SK-N-SH treated with all-trans-retinoic acid at 6 μM for 48 hours (cell line): ENCODE measurements at regions not wholly inside any gene's neighbourhood (a gene's known extent, or its start where the extent isn't known, plus 50 kb on each side); places are given as distances from the start of the nearest gene placed in this dataset.

ENCODE experiments used
- PATZ1 ChIP-seq: fragments of 250-450 bp; sonication (Bioruptor Pico); IDR thresholded peaks from 2 replicates; pipeline ENCODE4 v1.8.0; 2020; ENCODE audit warnings: mild to moderate bottlenecking, moderate library complexity, borderline replicate concordance
- PPARA ChIP-seq: fragments of 250-450 bp; sonication (Bioruptor Pico); IDR thresholded peaks from 2 replicates; pipeline ENCODE4 v1.5.0; 2020; ENCODE audit warnings: mild to moderate bottlenecking, borderline replicate concordance
- SNAI2 ChIP-seq: fragments of 250-450 bp; sonication (Bioruptor Pico); IDR thresholded peaks from 2 replicates; pipeline ENCODE4 v1.5.0; 2020; ENCODE audit warnings: mild to moderate bottlenecking, moderate library complexity
- ZC3H10 ChIP-seq: fragments of 250-450 bp; sonication (Bioruptor Pico); IDR thresholded peaks from 2 replicates; pipeline ENCODE4 v1.5.1; 2021; ENCODE audit warnings: mild to moderate bottlenecking, moderate library complexity
- ZFP3 ChIP-seq: fragments of 250-450 bp; sonication (Bioruptor Pico); IDR thresholded peaks from 2 replicates; pipeline ENCODE4 v1.5.0; 2020; ENCODE audit warnings: mild to moderate bottlenecking, moderate library complexity
- ZFP30 ChIP-seq: fragments of 450-650 bp; formaldehyde crosslinking; IDR thresholded peaks from 2 replicates; pipeline ENCODE4 v1.5.0; 2022; ENCODE audit warnings: mild to moderate bottlenecking, moderate library complexity
- TF ChIP-seq, protein P1 (sequence below): fragments of 250-450 bp; sonication (Bioruptor Pico); IDR thresholded peaks from 2 replicates; pipeline ENCODE4 v1.8.0; 2021; ENCODE audit warnings: low read depth, mild to moderate bottlenecking, moderate library complexity, borderline replicate concordance

DNA sequence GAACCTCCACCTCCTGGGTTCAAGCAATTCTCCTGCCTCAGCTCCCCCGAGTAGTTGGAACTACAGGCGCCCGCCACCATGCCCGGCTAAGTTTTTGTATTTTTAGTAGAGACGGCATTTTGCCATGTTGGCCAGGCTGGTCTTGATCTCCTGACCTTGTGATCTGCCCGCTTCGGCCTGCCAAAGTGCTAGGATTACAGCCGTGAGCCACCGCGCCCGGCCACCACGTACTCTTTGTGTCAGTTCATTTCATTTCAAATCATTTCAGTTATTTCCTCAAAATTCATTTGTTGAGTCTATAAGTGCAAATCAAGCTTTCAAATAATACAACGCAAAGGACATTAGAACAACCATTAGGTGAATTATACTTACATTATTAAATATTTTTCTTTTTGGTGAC, 943.8 kb downstream of the TYW1 start:
- TF ChIP-seq ZFP30 (CRISPR knock-in tag) (no peak), SNAI2 (CRISPR knock-in tag) (no peak), PPARA (CRISPR knock-in tag) (no peak), ZC3H10 (no peak), PATZ1 (no peak), ZFP3 (CRISPR knock-in tag) (no peak)
- TF ChIP-seq, protein P1, sequence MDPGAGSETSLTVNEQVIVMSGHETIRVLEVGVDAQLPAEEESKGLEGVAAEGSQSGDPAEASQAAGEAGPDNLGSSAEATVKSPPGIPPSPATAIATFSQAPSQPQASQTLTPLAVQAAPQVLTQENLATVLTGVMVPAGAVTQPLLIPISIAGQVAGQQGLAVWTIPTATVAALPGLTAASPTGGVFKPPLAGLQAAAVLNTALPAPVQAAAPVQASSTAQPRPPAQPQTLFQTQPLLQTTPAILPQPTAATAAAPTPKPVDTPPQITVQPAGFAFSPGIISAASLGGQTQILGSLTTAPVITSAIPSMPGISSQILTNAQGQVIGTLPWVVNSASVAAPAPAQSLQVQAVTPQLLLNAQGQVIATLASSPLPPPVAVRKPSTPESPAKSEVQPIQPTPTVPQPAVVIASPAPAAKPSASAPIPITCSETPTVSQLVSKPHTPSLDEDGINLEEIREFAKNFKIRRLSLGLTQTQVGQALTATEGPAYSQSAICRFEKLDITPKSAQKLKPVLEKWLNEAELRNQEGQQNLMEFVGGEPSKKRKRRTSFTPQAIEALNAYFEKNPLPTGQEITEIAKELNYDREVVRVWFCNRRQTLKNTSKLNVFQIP, result no peak
